B cell (primary cell): ENCODE measurements at regions not wholly inside any gene's neighbourhood (a gene's known extent, or its start where the extent isn't known, plus 50 kb on each side); places are given as distances from the start of the nearest gene placed in this dataset.

Experiments
- EZH2 ChIP-seq: IDR thresholded peaks from 2 replicates; pipeline ENCODE4 v1.6.1; 2012; ENCODE audit warnings: borderline replicate concordance, low read depth, mild to moderate bottlenecking, moderate library complexity, low read length; ENCODE audit not compliant: insufficient read depth, poor library complexity, severe bottlenecking
- TF ChIP-seq, protein P1 (sequence below): fragments of 200-600 bp; IDR thresholded peaks from one replicate; pipeline ENCODE4 v1.8.0; 2022; ENCODE audit warnings: antibody characterized with exemption, mild to moderate bottlenecking

- TF ChIP-seq, protein P1, sequence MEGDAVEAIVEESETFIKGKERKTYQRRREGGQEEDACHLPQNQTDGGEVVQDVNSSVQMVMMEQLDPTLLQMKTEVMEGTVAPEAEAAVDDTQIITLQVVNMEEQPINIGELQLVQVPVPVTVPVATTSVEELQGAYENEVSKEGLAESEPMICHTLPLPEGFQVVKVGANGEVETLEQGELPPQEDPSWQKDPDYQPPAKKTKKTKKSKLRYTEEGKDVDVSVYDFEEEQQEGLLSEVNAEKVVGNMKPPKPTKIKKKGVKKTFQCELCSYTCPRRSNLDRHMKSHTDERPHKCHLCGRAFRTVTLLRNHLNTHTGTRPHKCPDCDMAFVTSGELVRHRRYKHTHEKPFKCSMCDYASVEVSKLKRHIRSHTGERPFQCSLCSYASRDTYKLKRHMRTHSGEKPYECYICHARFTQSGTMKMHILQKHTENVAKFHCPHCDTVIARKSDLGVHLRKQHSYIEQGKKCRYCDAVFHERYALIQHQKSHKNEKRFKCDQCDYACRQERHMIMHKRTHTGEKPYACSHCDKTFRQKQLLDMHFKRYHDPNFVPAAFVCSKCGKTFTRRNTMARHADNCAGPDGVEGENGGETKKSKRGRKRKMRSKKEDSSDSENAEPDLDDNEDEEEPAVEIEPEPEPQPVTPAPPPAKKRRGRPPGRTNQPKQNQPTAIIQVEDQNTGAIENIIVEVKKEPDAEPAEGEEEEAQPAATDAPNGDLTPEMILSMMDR, result no peak
- TF ChIP-seq EZH2, result no peak
These were observed 340.7 kb downstream of the ENC1 start for GRCh38 chr5:74299833-74300232.
